Hepatic stellate cell (primary cell): ENCODE measurements at regions not wholly inside any gene's neighbourhood (a gene's known extent, or its start where the extent isn't known, plus 50 kb on each side); places are given as distances from the start of the nearest gene placed in this dataset.
"Not testable (repeated sequence)": the region's sequence is repeated elsewhere in the genome, so short reads cannot be mapped to it uniquely, and the experiment has no call there.

Experiments
- DNase-seq: peaks from one replicate; pipeline ENCODE4 v3.0.0; 2011; ENCODE audit warnings: low spot score

- no peak for DNase-seq
Observed at GRCh38 chr1:87956750-87957149, 628.1 kb downstream of the LMO4 start.

GRCh38 chr1:87957331-87957730, 628.7 kb downstream of the LMO4 start:
- no peak for DNase-seq

GRCh38 chr1:87958201-87958600, 629.5 kb downstream of the LMO4 start:
- DNase-seq: no peak

- no peak for DNase-seq
Observed at GRCh38 chr1:87958716-87959115, 630.0 kb downstream of the LMO4 start.

- DNase-seq: no peak
Observed at GRCh38 chr1:87959236-87959635, 630.6 kb downstream of the LMO4 start.

- no peak for DNase-seq
Observed at GRCh38 chr1:87961992-87962391, 633.3 kb downstream of the LMO4 start.

- no peak for DNase-seq
Observed at GRCh38 chr1:87963556-87963955, 634.9 kb downstream of the LMO4 start.

GRCh38 chr1:87965193-87965592, 636.5 kb downstream of the LMO4 start:
- no peak for DNase-seq

- no peak for DNase-seq
Observed at GRCh38 chr1:87968197-87968955, 639.7 kb downstream of the LMO4 start.

- DNase-seq: no peak
Observed at GRCh38 chr1:87969040-87969439, 640.4 kb downstream of the LMO4 start.

- DNase-seq: no peak
Observed at GRCh38 chr1:87972811-87973210, 644.1 kb downstream of the LMO4 start.

GRCh38 chr1:87973896-87974295, 645.2 kb downstream of the LMO4 start:
- DNase-seq: no peak

GRCh38 chr1:87976316-87976715, 647.6 kb downstream of the LMO4 start:
- DNase-seq: no peak

GRCh38 chr1:87977145-87977544, 648.5 kb downstream of the LMO4 start:
- DNase-seq: no peak

GRCh38 chr1:87979079-87979478, 650.4 kb downstream of the LMO4 start:
- no peak for DNase-seq

GRCh38 chr1:87980494-87980893, 651.8 kb downstream of the LMO4 start:
- no peak for DNase-seq

GRCh38 chr1:87981386-87981785, 652.7 kb downstream of the LMO4 start:
- DNase-seq: no peak

GRCh38 chr1:87981810-87982209, 653.1 kb downstream of the LMO4 start:
- DNase-seq: no peak

GRCh38 chr1:87983841-87984240, 655.2 kb downstream of the LMO4 start:
- no peak for DNase-seq

GRCh38 chr1:87985071-87985470, 656.4 kb downstream of the LMO4 start:
- no peak for DNase-seq

- DNase-seq: no peak
Observed at GRCh38 chr1:87986130-87986866, 657.6 kb downstream of the LMO4 start.

- no peak for DNase-seq
Observed at GRCh38 chr1:87989346-87989745, 660.7 kb downstream of the LMO4 start.

- not testable (repeated sequence) for DNase-seq
Observed at GRCh38 chr1:87992536-87992935, 663.9 kb downstream of the LMO4 start.

GRCh38 chr1:87993051-87993450, 664.4 kb downstream of the LMO4 start:
- DNase-seq: no peak
